NCI-H82 treated with DMSO at 0.1 percent for 48 hours (cell line): ENCODE measurements at regions not wholly inside any gene's neighbourhood (a gene's known extent, or its start where the extent isn't known, plus 50 kb on each side); places are given as distances from the start of the nearest gene placed in this dataset.

Experiments
- DNase-seq: peaks from one replicate; lab custom pipeline; 2025; ENCODE audit not compliant: unreplicated experiment; lab: John Stamatoyannopoulos, UW

DNA sequence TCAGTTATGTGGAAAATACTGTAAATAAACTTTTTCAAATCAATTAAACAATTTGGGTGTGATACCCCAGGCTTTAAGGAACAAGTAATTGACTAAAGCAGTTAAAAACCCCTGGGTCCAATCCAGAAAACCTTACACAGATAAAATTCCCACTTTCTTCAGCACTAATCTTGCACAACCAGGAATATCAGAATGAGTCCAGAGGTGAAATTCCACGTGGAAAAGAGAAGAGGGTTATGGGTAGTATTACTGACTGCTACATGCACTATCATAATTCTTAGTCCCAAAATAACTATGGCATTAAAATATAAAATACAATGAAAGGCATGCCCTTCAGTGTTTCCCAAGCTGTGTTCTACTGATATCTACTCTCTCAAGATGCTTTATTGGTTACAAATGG is 135.7 kb upstream of the STEAP4 start:
- no peak for DNase-seq

DNA sequence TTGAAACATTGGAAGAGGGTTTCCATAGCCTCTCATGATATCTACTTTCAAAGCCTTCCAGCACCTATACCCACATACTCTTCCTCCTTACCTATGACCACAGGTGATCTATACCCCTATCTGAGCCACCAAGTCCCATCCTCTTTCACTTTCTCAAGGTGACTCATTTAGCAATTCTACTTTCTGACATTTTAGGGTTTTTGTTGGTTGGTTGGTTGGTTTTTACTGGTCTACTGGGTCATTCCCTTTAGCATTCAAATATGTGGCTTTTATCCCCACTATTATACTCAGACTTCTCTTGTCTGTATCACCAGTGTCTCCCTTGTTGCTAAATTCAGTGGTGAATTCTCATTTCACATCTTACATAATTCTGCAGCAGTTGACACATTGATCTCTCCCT is 130.4 kb upstream of the STEAP4 start:
- DNase-seq, result no peak

DNA sequence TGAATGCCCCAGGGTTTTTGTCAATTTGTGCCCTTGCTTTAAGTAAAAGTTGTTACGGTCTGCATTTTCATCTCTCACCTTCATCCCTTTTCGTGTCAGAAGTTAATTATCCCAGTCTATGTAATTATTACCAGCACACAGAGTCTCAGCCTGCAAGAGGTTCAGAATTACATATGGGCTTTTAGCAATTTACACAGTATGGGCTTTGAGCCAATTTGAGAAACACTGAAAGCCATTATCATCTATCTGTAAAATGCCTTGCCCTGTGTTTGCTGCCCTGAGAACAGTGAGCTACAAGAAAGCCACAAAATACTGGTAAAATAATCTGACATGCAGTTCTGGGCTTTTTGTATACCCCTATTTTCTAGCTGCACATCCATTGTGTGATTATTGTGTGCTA is 125.6 kb upstream of the STEAP4 start:
- no peak for DNase-seq

DNA sequence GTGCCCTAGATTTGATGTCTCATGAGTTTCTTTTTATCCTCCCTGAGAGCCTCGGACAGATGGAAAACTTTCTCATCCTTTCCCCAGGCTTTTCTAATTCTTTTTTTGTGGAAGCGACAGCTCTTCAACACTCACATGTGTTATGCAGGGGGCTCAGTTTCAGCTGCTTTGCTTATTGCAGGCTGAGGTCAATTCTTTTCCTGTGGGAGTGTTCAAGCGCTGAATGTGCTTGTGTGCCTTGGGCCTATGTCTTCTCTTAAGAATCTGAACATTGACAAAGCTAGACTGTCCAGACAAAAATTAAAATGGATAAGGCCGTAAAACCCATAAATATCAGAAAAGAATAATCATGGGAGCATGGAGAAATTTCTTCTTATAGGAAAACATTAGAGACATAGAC is 125.2 kb upstream of the STEAP4 start:
- DNase-seq, result no peak

DNA sequence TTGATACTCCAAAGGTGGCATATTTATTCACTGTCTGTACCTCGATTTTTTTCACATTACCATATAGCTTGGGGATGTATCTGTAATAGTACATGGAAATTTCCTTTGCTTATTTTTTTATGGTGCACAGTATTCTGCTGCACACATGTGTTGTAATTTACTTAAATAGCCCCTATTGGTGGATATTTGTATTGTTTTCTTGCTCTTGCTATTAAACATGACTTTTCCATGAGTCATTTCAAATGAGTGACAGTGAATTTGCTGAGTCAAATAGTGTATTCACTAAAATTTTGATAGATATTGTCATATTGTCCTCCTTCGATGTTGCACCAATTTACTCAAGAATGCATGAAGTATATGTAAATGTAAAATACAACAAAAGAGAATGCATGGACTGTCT is 122.7 kb upstream of the STEAP4 start:
- DNase-seq, result no peak

DNA sequence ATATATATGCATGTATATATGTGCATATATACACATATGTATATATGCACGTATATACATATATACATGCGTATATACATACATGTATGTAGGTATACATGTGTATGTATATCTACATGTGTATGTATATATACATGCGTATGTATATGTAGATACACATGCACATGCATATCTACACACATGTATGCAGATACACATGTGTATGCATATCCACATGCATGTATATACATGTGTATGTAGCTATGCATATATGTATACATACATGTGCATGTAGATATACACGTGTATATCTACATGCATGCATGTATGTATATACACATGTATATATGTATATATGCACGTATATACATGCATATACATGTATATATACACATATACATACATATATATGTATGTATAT is 95.8 kb upstream of the STEAP4 start:
- no peak for DNase-seq

DNA sequence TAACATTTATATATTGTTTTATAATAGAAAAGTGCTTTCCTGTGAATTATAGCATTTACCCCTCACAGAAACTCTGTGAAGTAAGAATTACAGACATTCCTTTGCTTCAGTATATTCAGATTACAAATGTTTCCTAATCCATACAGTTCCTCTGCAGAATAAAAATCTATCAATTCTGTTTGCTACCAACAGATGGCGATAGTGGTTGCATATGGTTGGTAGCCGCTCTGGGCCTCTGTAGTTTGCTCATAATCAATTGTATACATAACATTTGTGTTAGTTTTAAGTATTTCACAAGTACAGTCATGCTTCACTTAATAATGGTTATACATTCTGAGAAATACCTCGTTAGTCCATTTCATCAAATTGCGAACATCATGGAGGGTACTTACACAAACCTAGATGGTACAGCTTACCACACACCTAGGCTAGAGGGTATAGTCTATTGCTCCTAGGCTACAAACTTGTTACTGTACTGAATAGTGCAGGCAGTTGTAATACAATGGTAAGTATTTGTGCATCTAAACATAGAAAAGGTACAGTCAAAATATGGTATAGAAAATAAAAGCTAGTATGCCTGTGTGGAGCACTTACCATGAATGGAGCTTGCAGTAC is 94.4 kb upstream of the STEAP4 start:
- DNase-seq, result peak; percentile 10

DNA sequence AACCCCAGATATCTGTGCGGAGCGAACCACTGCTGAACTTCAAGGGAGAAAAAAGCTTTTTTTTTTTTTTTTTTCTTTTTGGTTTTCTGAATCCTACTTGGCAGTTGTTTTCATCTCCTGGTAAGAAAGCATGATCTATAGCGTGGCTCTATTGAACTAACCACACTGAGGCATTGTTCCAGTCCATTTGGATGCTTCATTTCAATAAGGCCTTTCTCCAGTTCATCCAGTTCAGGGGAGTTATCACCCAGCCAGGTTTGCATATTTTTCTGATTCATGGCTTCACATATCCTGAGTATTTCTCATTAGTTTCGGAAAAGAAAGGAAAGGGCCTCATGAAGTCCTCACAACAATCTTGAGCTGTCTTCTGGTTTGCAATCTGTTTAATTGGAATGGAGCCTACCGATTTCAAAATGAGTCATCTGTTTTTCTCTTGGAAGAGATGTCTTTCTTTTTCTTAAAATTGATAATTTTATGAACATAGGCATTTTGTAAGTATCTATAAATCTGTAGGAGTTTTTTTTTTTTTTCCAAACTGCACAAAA is 93.1 kb upstream of the STEAP4 start:
- no peak for DNase-seq

DNA sequence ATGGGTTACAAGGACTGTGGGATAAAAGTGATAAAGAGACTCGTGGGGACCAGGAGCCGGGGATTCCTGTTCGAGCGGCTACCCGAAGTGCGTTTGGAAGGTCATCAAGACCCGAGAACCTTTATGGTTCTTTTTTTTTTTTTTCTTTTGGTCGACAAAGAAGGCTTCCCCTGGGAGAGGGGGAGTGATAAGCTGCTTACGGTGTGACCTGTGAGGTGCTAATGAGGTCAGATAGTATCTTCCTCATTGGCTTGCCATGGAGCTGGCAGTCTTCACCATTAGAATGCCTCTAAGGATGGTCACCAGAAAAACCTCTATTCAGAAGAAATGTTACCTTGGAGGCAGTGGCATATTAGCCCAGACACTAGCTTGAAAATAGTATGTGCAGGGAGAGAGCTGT is 92.3 kb upstream of the STEAP4 start:
- no peak for DNase-seq

DNA sequence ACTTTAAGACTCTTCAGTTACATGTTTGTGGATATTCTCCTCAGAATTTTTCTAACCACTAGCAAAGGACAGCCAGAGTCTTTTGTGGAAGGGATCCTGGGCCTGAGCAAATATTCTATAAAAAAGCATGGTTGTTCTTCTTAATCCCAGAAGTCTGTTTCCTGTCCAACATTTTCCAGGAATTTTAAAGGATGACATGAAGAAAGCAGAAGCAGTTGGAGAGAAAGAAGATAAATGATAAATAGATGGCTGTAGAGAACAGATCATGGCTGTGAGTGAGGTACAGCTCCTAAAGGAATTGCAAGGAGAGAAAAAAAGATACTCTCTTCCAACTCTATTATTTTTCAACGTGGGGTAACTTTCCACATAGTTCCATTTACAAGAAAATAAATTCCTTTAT is 91.8 kb upstream of the STEAP4 start:
- no peak for DNase-seq

DNA sequence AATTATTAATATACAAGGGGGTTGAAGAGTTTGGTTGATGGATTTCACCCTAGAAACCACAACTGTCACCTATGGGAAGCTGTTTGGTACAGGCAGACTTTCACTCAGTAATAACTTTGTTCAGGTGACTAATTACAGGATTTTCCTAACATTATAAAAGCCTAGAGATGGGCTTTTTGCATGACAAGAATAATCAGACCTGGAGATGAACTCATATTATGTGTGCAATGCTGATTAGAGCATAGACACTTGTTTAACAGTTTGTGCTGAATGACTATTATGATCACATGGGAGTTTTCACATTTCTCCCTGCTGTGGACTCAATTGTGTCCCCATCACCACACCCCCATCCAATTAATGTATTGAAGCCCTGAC is 90.2 kb upstream of the STEAP4 start:
- no peak for DNase-seq

DNA sequence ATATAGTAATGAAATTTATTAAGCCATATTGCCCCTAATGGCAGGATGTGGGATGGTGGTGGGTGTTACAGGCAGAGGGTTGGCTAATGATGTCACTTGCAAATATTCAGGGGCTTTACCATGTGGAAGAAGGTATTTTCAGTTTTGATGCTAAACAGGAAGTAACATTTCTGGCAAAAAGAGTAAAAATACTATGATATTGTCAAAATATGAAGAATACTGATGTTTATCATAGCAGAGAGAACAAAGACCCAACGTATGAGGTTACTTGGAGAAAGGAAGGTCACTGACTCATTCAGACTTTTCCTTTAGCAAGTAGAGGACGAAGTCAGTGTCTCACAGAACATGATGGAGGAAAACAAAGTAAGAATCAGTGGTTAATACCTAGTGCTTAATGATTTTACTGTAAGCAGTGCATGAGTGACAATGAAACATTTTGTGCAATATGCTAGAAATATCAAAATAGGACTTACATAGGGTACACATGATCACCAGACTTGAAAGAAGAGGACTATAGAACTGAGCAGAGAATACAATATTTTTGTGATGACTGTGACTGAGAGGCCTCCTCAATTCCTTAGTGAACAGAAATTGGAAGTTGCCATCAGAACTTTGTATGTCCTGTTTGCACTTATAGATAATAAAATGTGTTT is 89.7 kb upstream of the STEAP4 start:
- DNase-seq, result no peak

DNA sequence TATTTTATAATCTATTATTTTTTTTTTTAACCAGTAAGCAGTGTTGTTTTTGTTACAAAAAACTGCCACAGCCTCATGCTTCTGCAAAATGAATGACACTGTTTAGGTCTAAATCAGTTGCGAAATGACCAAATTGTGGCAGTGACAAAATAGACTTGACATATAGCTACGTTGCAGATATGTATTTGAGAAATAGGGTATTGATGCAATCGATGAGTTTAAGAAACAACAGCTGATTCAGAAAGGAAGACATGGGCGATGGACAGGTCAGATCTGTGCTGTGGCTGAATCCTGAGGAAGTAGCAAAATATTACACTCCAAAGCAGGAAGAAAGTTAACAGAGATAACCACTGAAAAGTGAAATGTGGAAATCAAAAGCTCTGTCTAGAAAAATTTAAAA is 89.0 kb upstream of the STEAP4 start:
- no peak for DNase-seq

DNA sequence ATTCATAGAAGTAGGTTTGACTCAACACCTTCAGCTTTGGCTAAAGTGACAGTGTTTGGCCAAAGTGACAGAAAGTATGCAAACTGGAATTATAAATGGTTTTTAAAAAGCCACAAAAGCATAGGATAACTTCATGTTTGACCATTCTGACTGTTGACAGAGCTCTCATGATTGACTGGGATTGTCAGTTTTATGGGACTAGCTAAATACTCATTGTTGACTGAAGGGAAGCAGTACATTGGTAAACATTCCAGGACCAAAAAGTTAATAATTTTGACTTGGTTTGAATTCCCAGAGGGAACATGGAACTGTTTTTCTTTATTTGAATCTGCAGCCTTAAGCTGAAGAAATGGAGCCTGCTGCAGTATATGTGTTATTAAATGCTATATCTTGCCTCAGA is 84.6 kb upstream of the STEAP4 start:
- DNase-seq, result no peak

DNA sequence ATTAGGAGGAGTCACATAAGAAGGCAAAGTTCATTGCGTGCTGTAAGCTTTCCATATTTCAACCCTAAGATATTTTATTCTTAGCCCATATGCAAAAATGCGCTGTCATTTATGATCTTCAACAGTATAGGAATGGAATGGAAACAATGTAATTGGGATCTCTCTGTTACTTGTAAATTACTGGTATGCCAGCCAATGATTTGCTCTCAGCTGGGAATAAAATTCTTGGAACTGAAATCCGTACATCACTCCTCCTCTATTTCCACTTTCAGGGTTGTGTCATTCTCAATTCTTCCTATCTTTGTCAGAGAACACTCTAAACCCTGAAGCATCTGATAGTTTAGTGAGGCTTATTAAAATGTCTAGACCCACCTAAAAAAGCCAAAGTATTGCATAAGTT is 80.7 kb upstream of the STEAP4 start:
- no peak for DNase-seq

DNA sequence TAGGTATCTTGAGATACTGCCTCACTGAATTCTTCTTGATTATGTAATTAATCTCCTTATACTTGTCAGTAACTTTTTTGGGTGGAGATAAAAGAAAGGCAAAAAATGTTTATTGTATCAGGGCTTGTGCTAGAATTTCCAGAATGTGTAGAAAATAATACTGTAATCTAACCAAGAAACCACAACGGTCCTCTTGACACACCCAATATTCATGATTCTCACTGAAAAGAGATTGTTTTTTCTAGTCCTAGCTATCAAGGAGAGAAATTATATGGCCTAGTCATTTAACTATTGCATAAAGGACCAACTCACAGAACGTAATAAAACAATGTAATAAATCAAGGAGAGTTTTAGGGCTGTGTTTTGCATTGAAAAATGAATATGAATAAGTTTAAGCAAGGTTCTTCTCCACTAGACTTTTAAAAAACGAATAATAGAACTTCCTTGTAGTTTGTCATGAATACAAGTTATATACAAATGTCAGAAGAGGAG is 80.0 kb upstream of the STEAP4 start:
- DNase-seq, result no peak

DNA sequence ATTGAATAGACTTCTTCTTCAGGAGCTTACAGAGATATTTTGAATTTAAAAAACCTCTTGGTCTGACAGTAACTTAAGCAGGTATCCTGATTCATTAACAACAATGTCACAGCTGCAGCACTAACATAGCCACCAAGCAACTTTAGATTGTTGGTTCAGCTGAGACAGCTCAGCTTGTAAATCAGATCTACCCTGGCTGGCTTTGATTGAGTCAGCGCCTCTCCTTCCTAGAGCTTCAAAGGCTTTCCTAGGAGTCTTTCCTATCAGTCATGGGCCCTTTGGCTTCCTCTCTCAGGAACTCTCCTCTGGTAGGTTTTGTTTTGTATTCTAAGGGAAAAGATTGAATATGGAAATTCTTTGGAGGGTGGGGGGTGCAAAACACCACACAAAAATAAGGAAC is 70.7 kb upstream of the STEAP4 start:
- DNase-seq, result no peak

DNA sequence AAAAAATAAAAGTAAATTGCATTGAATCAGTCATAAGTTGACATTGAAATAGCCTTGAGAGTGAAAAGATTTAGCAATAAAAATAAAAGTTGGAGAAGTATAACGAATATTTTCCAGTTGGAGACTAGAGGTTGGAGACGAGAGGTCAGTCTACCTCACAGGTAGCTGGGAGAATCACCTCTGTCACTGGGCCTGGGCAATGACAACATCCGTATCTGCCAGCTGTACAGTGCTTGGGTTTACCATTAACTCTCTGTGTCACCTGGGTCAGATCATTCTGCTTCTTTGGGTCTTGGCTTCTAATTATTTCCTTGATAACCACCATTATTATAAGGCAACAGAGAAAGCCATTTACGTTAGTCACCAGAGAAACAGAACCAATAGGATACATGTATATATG is 62.0 kb upstream of the STEAP4 start:
- no peak for DNase-seq

DNA sequence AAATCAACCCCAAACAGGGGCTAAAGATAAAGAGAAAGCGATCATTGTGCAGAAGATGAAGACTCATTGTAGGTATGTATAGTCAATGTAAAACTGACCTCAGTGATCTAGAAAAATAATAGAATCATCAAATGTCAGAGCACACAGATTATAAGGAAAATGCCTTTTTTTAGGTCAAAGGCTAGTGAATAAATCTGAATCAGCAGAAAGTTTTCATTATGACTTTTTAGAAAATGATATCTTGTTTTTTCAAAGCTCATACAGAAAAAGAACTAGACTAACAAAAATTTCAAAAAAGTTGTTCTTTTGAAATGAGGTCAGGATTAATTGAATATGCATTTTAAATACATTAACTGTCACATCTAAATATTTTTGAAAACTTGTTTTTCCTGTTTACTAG is 60.2 kb upstream of the STEAP4 start:
- DNase-seq, result no peak

DNA sequence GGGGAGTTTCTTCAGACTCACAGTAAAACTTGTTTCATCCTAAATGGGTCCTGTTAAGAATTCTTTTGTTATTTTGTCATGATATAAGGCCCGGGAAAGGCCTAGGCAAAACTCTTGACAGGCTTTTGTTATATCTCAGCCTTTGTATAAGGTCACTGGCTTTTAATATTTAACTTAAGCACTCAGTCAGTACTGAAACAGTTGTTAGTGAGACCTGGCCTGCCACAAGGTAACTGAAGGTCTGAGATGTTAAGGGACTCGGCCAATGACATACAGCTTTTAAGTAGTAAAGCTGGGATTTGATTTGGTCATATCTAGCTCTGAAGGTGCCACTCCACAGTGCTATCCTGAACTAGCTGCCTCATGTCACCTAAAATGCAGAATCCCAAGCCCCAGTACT is 57.2 kb upstream of the STEAP4 start:
- DNase-seq, result no peak

DNA sequence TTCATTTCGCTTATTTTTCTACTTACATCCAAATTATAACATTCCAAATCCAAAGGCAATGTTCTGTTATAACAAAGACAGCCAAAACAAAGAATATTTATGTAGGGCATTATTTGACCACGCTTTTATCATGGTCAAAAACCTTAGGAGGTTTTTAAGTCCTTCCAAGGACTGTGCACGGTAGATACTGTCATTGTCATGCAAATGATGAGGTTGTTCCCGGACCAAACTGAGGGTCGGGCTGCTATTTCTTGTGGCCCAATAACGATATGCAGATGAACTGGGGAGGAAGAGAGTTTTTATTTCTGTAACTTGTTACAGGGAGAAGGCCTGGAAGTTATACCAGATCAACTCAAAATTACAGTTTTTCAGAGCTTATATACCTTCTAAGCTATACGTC is 56.6 kb upstream of the STEAP4 start:
- no peak for DNase-seq

DNA sequence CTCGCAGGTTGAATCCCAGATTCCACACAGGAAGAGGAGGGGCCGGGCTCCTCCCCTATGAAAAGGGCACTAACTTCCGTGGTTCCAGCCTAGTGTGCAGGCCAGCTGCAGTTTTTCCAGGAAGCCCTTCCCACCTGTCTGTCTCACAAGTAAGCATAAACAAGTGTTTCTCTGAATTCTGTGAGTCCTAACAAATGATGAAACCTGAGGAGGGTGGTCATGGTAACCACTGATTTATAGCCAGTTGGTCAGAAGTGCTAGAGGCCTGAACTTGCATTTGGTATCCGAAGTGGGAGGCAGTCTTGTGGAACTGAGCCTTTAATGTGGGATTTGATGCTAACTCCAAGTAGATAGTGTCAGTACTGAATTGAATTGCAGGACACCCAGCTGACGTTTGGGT is 54.7 kb upstream of the STEAP4 start:
- DNase-seq, result peak; percentile 71

DNA sequence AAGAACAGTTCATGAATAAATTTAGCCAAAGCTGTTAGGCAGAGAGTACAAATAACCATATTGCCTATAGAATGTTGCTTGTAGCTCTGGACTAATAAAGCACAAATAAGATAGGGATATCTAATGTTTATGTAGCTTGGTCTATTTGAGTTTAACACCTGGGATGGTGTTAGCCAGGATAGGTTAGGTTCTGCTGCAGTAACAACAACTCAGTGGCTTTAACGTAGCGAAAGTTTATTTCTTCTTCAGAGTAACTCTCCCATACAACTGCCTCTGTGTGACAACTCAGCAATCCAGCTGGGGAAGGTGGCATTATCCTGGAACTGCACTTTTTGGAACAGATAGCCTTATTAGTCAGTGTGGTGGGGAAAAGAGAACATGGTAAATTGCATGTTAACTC is 52.2 kb upstream of the STEAP4 start:
- no peak for DNase-seq
